CD4-positive, alpha-beta T cell (primary cell): ENCODE measurements at regions not wholly inside any gene's neighbourhood (a gene's known extent, or its start where the extent isn't known, plus 50 kb on each side); places are given as distances from the start of the nearest gene placed in this dataset.

ENCODE experiments used
- ATAC-seq: fragments of 200-7000 bp; cut with Tn5 transposase; one replicate; pipeline ENCODE4 v1.10.0; 2022; ENCODE audit warnings: mild to moderate bottlenecking; ENCODE audit not compliant: poor library complexity
- CTCF ChIA-PET: fragments of 350-600 bp; sonication (Branson Sonifier 250); formaldehyde crosslinking; loops from one replicate; lab custom pipeline; 2021; ENCODE audit warnings: antibody characterized with exemption, inconsistent platforms; lab: Charles Lee
- POLR2A ChIA-PET: fragments of 350-600 bp; sonication (Branson Sonifier 250); formaldehyde crosslinking; loops from one replicate; lab custom pipeline; 2021; ENCODE audit warnings: antibody characterized with exemption, inconsistent platforms; lab: Charles Lee
- DNase-seq, 14 experiments: peaks; one replicate each; pipeline ENCODE4 v3.0.0-alpha.2; 2013 to 2020; ENCODE audit warnings: mixed read lengths in 2 of 14
- H3K27ac ChIP-seq, 2 donors: one replicate each; pipeline versions ENCODE4 v1.5.1 to v1.7.0; 2013; ENCODE audit warnings: low read length in 2 of 2, low read depth in 1 of 2, mild to moderate bottlenecking in 1 of 2
- H3K27me3 ChIP-seq, 2 experiments: 1 replicate in 1 of 2; 2 replicates in 1 of 2; pipeline versions ENCODE4 v1.6.1 to v1.7.0; 2013; ENCODE audit warnings: low read length in 2 of 2, control low read depth in 1 of 2, mild to moderate bottlenecking in 1 of 2, moderate library complexity in 1 of 2; ENCODE audit not compliant: insufficient read depth in 2 of 2, control insufficient read depth in 1 of 2
- H3K36me3 ChIP-seq: one replicate; pipeline ENCODE4 v1.6.1; 2013; ENCODE audit warnings: low read length, control low read depth; ENCODE audit not compliant: insufficient read depth
- H3K4me1 ChIP-seq: one replicate; pipeline ENCODE4 v1.6.1; 2013; ENCODE audit warnings: low read length, control low read depth; ENCODE audit not compliant: insufficient read depth
- H3K4me3 ChIP-seq: one replicate; pipeline ENCODE4 v1.5.1; 2013; ENCODE audit warnings: mild to moderate bottlenecking, low read length, moderate library complexity
- H3K9me3 ChIP-seq, 2 experiments: 1 replicate in 1 of 2; 2 replicates in 1 of 2; pipeline versions ENCODE4 v1.6.1 to v1.7.0; 2013; ENCODE audit warnings: low read length in 2 of 2, mild to moderate bottlenecking in 2 of 2, control low read depth in 1 of 2, moderate library complexity in 1 of 2; ENCODE audit not compliant: control insufficient read depth in 1 of 2, insufficient read depth in 1 of 2
- H3K27ac Mint-ChIP-seq: one replicate; pipeline ENCODE4 v1.8.0; 2020; ENCODE audit warnings: mixed read lengths
- H3K27me3 Mint-ChIP-seq: one replicate; pipeline ENCODE4 v1.8.0; 2021; ENCODE audit warnings: mixed read lengths
- H3K36me3 Mint-ChIP-seq: one replicate; pipeline ENCODE4 v1.8.0; 2021; ENCODE audit warnings: low read depth, mixed read lengths
- H3K4me1 Mint-ChIP-seq: one replicate; pipeline ENCODE4 v1.8.0; 2021; ENCODE audit warnings: low read depth, mixed read lengths
- H3K4me3 Mint-ChIP-seq: one replicate; pipeline ENCODE4 v1.8.0; 2020; ENCODE audit warnings: mild to moderate bottlenecking, mixed read lengths
- H3K9me3 Mint-ChIP-seq: one replicate; pipeline ENCODE4 v1.8.0; 2020; ENCODE audit warnings: mixed read lengths
- CTCF ChIP-seq: fragments of 200-600 bp; IDR thresholded peaks from one replicate; pipeline ENCODE4 v1.8.0; 2022; ENCODE audit warnings: antibody characterized with exemption, mild to moderate bottlenecking
- intact Hi-C, 2 experiments: fragments of 100-400 bp; cut with DNase I in 1 of 2; cut with micrococcal nuclease in 1 of 2; formaldehyde crosslinking; loops; one replicate each; pipeline versions ENCODE4 v1.15.1 to v1.9.0; 2023 to 2025; cut with DNase I, micrococcal nuclease

GRCh38 chr10:3263747-3264146, 91.2 kb upstream of the PITRM1 start:
- Histone ChIP-seq H3K27ac (no peak overlapping the region), H3K36me3 (no peaks in the 10 kb centered on the region), H3K9me3 (no peaks in the 10 kb centered on the region), H3K4me3 (no peak overlapping the region), H3K27me3 (no peaks in the 10 kb centered on the region), H3K4me1 (no peaks in the 10 kb centered on the region)
- ATAC-seq = no peak
- ChIA-PET CTCF (no interaction called here), POLR2A (no interaction called here)
- no peaks in the 10 kb centered on the region for H3K27me3 Mint-ChIP-seq
- intact Hi-C loops = no loop called here
- no peak overlapping the region for H3K4me3 Mint-ChIP-seq
- no peaks in the 10 kb centered on the region for H3K36me3 Mint-ChIP-seq
- H3K9me3 Mint-ChIP-seq = no peaks in the 10 kb centered on the region
- DNase-seq = no peak
- no peak overlapping the region for H3K27ac Mint-ChIP-seq
- no peaks in the 10 kb centered on the region for H3K4me1 Mint-ChIP-seq
- no peak for TF ChIP-seq CTCF

GRCh38 chr10:3263082-3263481, 90.5 kb upstream of the PITRM1 start:
- Histone ChIP-seq H3K27me3 (no peaks in the 10 kb centered on the region), H3K4me3 (no peak overlapping the region), H3K27ac (no peak overlapping the region), H3K36me3 (no peaks in the 10 kb centered on the region), H3K9me3 (no peaks in the 10 kb centered on the region), H3K4me1 (no peaks in the 10 kb centered on the region)
- no peaks in the 10 kb centered on the region for H3K9me3 Mint-ChIP-seq
- no peaks in the 10 kb centered on the region for H3K36me3 Mint-ChIP-seq
- H3K4me3 Mint-ChIP-seq = no peak overlapping the region
- no peak overlapping the region for H3K27ac Mint-ChIP-seq
- ATAC-seq = no peak
- CTCF ChIA-PET = no interaction called here
- H3K4me1 Mint-ChIP-seq = no peaks in the 10 kb centered on the region
- no peaks in the 10 kb centered on the region for H3K27me3 Mint-ChIP-seq
- TF ChIP-seq CTCF = no peak
- DNase-seq = no peak
- POLR2A ChIA-PET = no interaction called here
- intact Hi-C loops = no loop called here

- intact Hi-C loops = no loop called here
- no peak for ATAC-seq
- no peak for DNase-seq
- no peaks in the 10 kb centered on the region for H3K36me3 ChIP-seq
- ChIA-PET CTCF (no interaction called here), POLR2A (interaction anchor here (0.7 kb wide), 1 partner anchor 51 kb away, joined by 3 read pairs; no protein-coding TSS in a partner anchor)
- H3K4me3 Mint-ChIP-seq = no peak overlapping the region
- no peaks in the 10 kb centered on the region for H3K9me3 ChIP-seq
- H3K4me3 ChIP-seq = no peak overlapping the region
- no peaks in the 10 kb centered on the region for H3K36me3 Mint-ChIP-seq
- no peaks in the 10 kb centered on the region for H3K4me1 Mint-ChIP-seq
- no peaks in the 10 kb centered on the region for H3K27me3 Mint-ChIP-seq
- H3K9me3 Mint-ChIP-seq = no peaks in the 10 kb centered on the region
- no peaks in the 10 kb centered on the region for H3K27me3 ChIP-seq
- H3K27ac ChIP-seq = no peak overlapping the region
- H3K4me1 ChIP-seq = no peaks in the 10 kb centered on the region
- TF ChIP-seq CTCF = no peak
- no peak overlapping the region for H3K27ac Mint-ChIP-seq
Observed at GRCh38 chr10:3261921-3262320, 89.3 kb upstream of the PITRM1 start.
